T-helper 1 cell treated with Interleukin-12 subunit alpha and Interleukin-12 subunit beta and Interleukin-4 antibody, amounts not matched to agents 30 ng/mL and 1 ng/mL, for 36 hours (primary cell): ENCODE measurements at regions not wholly inside any gene's neighbourhood (a gene's known extent, or its start where the extent isn't known, plus 50 kb on each side); places are given as distances from the start of the nearest gene placed in this dataset.
"Not testable (repeated sequence)": the region's sequence is repeated elsewhere in the genome, so short reads cannot be mapped to it uniquely, and the experiment has no call there.

ENCODE experiments used
- intact Hi-C: fragments of 100-400 bp; cut with micrococcal nuclease; formaldehyde crosslinking; loops from one replicate; pipeline ENCODE4 v1.15.1; 2024

- intact Hi-C loops = not testable (repeated sequence)
Measured at GRCh38 chr2:87511195-87511778, 236.6 kb upstream of the PLGLB2 start.

DNA sequence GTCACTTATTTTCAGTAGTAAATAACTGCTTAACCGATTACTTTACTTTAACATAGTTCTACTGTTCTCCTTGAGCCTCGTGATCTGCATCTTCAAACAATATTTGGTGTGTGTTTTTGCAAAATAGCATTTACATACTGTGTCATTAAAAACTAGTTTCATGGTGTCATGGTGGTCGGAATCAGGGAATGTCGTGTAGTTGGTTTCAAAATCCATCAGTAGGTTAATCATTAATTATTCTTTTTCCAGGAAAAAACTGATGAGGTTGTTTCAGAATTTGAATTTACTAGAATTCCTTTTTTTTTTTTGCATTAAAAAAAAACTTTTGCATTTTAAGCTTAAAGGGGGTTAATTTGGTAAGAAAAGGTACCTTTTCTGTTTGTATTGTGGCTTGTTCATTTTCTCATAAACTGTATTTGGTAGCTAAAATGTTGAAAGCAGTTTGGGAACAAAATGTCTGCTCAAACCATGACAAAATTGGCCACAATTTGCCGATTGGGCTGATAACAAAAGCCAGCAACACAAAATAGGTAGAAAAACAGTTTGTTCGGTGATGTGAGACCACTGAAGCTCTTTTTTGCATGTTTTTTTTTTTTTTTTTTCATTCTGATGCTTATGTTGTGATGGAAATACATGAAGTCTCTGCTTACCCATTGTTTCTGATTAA lies 234.9 kb upstream of the PLGLB2 start:
- intact Hi-C loops = not testable (repeated sequence)

DNA sequence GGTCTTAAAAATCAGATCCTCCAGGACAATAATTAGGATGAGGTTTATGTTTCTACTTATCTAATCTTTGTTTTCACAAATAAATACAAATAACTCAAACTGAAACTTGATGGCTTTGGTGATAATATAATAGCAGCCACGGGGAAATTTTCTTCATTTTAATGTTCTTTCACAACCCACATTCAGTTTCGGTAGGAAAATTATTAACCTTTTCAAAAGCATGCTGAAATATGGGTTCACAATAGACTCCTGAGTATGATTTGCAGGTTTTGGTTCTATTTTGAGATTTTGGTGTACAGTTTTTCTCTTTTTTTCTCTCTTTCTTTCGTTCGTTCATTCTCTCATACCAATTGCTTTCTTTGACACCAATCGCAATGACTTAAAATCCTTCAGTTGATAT lies 233.9 kb upstream of the PLGLB2 start:
- intact Hi-C loops = not testable (repeated sequence)

DNA sequence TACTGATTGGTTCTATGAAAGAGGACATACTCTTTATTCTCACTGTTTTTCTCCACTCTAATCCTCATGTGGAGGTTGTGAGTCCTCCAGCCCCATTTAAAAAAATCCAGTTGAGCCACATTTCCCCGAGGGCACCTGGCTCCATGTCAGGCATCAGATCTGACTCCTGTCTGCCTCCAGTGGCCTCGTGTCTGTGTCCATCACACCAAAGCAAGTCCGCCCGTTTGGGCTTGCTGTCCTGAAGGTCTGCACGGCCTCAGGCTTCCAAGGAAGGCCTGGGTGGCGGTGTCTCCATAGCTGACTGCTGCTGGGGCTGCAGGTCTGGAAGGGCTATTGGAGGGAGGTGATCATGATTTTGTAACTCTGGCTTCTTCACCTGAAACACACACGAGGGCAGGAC lies 233.4 kb upstream of the PLGLB2 start:
- intact Hi-C loops = not testable (repeated sequence)

DNA sequence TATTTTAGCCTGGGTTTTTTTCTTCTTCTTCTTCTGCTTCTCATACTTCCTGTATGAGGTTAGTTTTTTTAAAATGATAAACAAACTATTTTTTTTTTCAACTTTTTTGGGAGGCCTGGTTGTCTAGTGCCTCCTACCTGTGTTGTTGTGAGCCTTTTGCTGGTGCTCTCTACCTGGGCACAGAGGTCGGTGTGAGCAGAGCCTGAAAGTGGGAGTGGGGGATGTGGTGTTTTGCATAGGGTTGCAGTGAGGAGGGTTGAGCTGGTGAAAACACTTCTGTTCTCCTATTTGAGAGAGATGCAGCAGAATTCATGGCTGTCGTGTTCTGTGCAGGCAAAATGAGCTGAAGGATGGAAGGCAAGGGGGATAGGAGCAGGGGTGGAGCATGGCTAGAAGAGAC lies 232.7 kb upstream of the PLGLB2 start:
- intact Hi-C loops = not testable (repeated sequence)

DNA sequence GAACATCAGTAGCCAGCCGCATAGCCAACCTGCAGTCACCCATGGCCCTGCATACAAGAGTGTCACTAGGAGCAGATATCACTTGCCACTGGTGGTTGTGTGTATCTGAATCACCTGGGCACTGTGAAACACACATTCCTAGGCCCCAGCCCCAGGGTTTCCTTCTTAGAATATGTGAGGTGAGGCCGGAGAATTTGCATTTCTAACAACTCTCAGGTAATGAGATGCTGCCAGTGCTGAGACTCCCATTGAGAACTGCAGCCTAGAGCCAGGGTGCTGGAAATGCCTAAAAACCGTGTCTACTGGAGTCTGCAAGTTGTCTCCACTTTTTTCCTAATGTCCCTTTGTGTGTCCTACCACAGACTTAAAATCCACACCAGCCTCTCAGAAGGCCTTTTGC lies 232.0 kb upstream of the PLGLB2 start:
- intact Hi-C loops = not testable (repeated sequence)

DNA sequence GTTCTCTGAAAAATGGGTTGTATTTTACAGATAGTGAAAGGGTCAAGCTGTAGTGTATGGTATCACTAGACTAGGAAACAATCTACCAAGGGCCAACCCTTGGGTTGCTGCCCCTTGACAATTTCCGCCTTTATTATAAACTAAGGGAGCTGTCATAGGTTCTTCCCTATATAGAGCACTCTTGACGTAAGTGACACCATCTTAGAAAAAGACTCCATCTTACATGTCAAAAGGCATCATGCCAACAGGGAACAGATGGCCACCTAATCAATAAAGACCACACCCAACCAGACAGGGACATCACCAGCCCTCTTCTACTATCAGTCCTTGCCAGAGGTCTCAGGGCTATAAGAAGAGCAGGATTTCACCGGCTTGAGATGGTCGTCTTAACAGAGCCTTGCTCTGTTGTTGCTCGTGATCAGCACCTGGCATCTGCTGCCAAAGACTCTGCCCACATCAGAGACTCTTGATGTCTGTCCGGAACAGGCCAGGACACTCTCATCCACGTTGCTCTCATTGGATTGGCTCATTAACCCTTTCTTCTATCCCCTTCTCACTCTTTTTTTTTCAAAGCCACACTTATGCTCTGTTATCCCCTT lies 231.4 kb upstream of the PLGLB2 start:
- intact Hi-C loops = not testable (repeated sequence)

DNA sequence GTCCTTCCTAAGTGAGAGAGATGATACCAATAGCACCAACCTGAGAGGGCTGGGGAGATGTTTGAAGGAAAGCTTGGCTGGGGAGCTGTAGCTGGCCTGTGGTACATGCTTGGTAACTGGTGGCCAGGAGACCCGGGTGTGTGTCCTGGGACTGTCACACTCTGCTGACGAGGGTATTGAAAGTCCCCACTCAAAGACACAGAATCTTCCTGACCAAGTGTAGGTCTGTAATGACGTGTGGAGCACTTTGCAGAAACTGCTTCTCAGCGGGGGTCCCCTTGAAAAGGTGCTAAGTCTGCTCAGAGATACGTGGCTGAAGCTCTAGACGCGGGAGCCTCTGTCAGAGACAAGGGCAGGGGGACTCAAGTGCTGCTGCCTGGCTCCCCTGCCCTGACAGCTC lies 230.4 kb upstream of the PLGLB2 start:
- intact Hi-C loops = not testable (repeated sequence)

- intact Hi-C loops = not testable (repeated sequence)
Measured at GRCh38 chr2:87518066-87518465, 229.8 kb upstream of the PLGLB2 start.

GRCh38 chr2:87518547-87518946 lies 229.3 kb upstream of the PLGLB2 start:
- intact Hi-C loops = not testable (repeated sequence)

DNA sequence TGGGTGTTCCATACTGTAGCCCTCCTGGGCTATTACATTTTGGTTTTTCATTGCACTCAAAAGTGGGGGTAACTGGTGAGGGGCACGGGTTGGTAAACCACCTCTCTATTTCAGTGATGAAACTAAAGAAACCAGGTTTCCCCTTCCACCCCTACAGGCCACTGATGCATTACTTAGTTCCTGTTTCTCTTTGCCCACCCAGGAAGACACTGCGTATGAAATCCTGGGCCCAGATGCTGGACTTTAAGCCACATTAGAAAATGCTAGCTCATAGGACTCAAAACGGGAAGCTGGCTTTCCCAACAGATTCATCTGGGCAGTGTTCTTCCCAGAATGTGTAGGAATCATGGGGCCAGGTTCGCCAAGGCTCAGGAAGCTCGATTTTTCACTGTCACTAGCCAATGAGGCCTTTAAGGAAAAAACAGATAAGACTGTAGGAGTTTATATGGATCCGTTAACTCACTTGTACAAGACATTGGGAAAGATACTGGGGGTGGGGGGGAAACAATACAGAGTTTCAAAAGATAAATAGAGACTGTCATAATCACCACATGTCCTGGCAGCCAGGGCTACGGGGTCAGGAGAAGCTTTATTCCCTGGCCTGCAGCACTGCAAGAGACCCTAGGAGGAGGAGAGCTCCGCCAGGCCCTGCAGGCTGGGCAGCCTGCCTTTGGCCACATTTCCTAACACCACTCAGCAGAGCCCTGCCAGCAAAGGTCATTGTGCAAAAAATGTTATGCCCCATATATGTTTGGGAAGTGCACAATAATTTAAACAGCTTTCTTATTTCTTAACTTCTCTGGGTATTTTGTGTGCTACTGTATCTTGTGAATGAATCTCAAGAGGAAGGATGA lies 228.5 kb upstream of the PLGLB2 start:
- intact Hi-C loops = not testable (repeated sequence)

DNA sequence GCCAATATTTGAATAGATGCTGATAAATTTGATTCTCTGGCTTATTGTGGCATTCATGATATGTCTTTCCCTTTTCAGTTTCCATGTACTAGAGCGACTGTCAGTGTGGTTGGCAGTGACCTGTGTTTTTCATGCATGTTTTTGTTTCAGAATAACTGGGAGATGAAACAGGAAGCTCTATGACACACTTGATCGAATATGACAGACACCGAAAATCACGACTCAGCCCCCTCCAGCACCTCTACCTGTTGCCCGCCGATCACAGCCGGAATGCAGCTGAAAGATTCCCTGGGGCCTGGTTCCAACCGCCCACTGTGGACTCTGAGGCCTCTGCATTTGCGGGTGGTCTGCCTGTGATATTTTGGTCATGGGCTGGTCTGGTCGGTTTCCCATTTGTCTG lies 226.8 kb upstream of the PLGLB2 start:
- intact Hi-C loops = not testable (repeated sequence)

- intact Hi-C loops = not testable (repeated sequence)
Measured at GRCh38 chr2:87521489-87521888, 226.4 kb upstream of the PLGLB2 start.

DNA sequence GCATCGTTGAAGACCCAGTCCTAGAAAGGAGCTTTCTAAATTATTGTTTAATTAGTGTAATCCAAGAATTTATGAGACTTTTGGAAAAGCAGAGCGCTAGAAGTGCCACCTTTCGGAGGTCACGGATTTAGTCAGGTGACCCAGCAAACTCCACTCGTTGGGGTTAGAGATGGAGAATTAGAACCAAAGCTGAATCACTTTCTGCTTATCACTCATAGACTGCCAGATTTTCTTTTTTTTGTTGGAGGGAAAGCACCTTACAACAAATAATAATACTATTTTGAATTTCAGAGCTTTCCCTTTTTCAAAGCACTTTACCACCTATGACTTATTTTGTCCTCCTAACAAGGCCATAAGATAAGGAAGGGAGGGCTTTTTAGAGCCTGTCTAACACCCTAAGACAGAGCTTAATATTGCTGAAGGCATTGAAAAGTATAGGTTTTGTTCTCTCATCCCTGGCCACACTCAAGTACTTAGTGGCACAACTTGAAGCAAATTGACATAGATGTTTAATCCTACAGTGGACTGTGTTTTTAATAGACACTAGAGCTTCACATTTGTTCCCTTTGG lies 223.2 kb upstream of the PLGLB2 start:
- intact Hi-C loops = not testable (repeated sequence)

GRCh38 chr2:87525497-87525991 lies 222.3 kb upstream of the PLGLB2 start:
- intact Hi-C loops = not testable (repeated sequence)

DNA sequence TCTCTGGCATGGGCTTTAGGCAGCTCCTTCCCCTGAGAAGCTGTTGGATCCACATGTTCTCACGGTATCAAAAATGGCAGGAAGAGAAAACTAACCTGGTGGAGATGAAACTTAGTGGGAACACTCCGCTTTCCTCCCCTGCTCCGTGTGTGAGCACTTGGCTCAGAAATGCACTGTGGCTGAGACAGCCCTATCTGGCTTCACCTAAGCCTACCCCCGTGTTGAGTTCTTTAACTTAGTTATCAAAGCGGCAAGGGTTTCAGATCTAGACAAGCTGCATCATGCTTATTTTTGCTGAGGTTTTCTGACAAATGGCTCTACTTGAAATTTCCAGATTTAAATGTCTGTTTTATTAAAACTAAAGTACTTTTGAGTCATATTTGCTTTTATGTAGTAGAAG lies 221.6 kb upstream of the PLGLB2 start:
- intact Hi-C loops = not testable (repeated sequence)

DNA sequence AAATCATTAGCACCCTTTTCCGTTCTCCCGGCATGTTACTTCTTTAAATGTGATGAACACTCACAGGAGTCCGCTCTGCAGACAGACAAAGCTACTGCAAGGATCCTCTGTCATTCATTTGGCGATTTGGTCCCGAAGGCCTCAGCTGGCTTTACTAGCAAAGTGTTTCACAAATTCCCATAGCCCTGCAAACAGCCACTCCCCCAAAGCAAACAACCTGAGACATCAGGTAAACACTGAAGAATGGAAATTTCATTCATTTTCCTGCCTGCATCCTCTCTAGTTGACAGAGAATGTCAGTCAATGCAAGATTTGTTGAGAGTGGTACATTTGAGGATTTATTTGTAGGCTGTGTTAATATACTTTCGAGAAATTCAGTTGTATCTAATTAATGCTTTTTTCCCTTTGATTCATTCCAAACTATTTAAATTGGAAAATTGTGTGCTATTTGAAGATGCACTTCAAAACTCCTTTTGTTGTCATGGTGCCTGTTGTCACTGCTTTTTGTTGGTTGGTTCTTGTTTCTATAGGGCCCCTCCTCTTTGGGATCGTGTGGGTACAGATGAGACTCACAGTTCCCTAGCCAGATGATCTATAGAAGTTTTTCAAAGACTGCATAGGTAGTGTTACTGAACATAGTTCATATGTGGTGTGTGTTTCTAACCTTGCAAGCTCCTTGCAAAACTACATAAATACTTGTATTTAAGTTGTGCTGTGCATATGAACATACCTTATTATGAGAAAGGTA lies 215.7 kb upstream of the PLGLB2 start:
- intact Hi-C loops = not testable (repeated sequence)

DNA sequence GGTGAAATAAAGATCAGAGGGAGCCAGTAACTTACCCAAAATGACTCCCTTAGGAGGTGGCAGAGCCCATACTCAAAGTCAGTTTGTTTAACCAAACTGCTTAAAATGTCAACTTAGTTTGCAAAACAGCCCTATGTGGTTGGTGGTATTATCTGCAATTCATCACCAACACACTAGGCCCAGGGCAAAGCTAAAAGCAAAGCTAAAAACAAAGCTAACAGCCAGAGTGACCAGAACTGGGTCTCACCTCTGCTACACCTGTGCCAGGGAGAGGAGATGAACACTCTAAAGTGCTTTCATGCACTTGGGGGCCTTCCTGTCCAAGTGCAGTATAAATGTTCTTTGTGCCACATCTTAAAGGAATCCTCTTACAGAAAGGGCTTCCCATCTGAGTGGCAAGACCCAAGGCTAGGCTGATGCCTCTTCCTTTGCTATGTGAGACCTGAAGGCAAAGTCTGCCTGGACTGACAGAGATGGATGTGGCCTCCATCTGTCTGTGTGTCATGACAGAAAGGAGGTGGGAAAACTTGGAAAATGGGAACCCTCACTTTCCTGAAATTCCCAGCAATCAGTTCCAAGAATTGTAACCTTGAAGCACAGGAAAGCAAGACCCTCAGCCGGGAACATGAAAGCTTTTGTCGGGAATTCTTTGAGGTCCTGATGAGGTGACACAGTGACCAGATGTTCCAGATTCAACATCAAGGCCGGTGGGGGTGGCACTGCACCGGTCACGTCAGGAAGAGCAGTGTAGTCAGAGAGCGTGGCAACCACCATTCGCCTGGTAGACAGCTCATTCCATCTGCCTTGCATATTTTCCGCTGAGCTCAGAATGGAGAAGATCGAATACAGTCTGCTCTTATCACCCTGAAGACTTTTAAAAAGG lies 214.3 kb upstream of the PLGLB2 start:
- intact Hi-C loops = not testable (repeated sequence)

DNA sequence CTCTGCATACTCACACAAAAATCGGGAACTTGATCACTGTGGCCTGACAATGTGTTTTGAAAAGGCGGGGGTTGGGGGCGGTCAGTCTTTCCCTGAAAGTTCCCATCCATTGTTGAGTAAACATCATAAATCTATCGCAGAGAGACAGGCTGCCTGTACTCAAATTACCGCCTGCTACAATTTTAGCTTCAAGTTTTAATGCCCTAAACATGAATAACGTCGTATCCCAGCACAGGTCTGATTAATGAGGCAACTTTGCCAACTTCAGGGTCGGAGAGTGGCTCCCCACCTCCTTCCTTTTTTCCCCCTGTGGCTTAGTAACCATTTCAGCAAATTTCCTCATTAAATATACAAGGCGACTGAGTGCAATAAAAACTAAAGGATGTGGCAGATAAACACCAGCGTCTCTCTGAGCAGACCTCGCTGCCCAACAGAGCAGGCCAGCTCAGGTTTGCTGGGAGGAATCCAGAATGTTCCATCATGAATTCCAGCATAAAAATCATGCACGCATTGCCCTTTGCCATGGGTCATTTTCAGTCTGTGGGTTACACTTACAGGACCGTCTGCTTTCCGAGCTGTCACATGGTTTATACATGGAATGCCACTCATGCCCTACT lies 213.5 kb upstream of the PLGLB2 start:
- intact Hi-C loops = not testable (repeated sequence)
